ENCODE measurements at regions not wholly inside any gene's neighbourhood (a gene's known extent, or its start where the extent isn't known, plus 50 kb on each side); places are given as distances from the start of the nearest gene placed in this dataset.
A peak's percentile ranks its signal among the peaks of the same experiment; 100 is the strongest.
"Not testable (repeated sequence)": the region's sequence is repeated elsewhere in the genome, so short reads cannot be mapped to it uniquely, and the experiment has no call there.

GRCh38 chr2:145751155-145751554 is 1231.2 kb upstream of the ZEB2 start:
- Histone ChIP-seq H3K9me3 (ENCODE audit: control insufficient read depth, insufficient read depth, low read length) (no peaks in the 10 kb centered on the region), H3K36me3 (ENCODE audit: control insufficient read depth, insufficient read depth, low read length) (no peaks in the 10 kb centered on the region), H3K27ac (ENCODE audit: low read depth, low read length) (no peak overlapping the region), H3K27me3 (ENCODE audit: control insufficient read depth, insufficient read depth, low read length) (no peaks in the 10 kb centered on the region), H3K4me3 (ENCODE audit: low read depth, low read length) (no peak overlapping the region), H3K4me1 (ENCODE audit: control insufficient read depth, insufficient read depth, low read length) (peaks cover 14% of the 10 kb centered on the region)
- no CpG with 5 or more reads among the region's 1 CpG for WGBS (ENCODE audit: insufficient coverage)
- no peak for DNase-seq (ENCODE audit: low read depth in 4 of 6, low spot score in 6 of 6)

GRCh38 chr2:145750612-145751011 is 1230.7 kb upstream of the ZEB2 start:
- 67% methylated on average over 2 of the region's 4 CpGs for WGBS (ENCODE audit: insufficient coverage)
- DNase-seq (ENCODE audit: low read depth in 4 of 6, low spot score in 6 of 6), result no peak
- H3K27ac ChIP-seq (ENCODE audit: low read depth, low read length), result no peak overlapping the region
- H3K4me1 ChIP-seq (ENCODE audit: control insufficient read depth, insufficient read depth, low read length), result peaks cover 14% of the 10 kb centered on the region
- no peaks in the 10 kb centered on the region for H3K9me3 ChIP-seq (ENCODE audit: control insufficient read depth, insufficient read depth, low read length)
- no peaks in the 10 kb centered on the region for H3K36me3 ChIP-seq (ENCODE audit: control insufficient read depth, insufficient read depth, low read length)
- no peaks in the 10 kb centered on the region for H3K27me3 ChIP-seq (ENCODE audit: control insufficient read depth, insufficient read depth, low read length)
- no peak overlapping the region for H3K4me3 ChIP-seq (ENCODE audit: low read depth, low read length)

GRCh38 chr2:145750144-145750543 is 1230.2 kb upstream of the ZEB2 start:
- Histone ChIP-seq H3K27ac (ENCODE audit: low read depth, low read length) (no peak overlapping the region), H3K9me3 (ENCODE audit: control insufficient read depth, insufficient read depth, low read length) (no peaks in the 10 kb centered on the region), H3K36me3 (ENCODE audit: control insufficient read depth, insufficient read depth, low read length) (no peaks in the 10 kb centered on the region), H3K4me1 (ENCODE audit: control insufficient read depth, insufficient read depth, low read length) (peaks cover 14% of the 10 kb centered on the region), H3K4me3 (ENCODE audit: low read depth, low read length) (no peak overlapping the region), H3K27me3 (ENCODE audit: control insufficient read depth, insufficient read depth, low read length) (no peaks in the 10 kb centered on the region)
- no CpG with 5 or more reads among the region's 2 CpGs for WGBS (ENCODE audit: insufficient coverage)
- no peak for DNase-seq (ENCODE audit: low read depth in 4 of 6, low spot score in 6 of 6)

- Histone ChIP-seq H3K4me1 (ENCODE audit: control insufficient read depth, insufficient read depth, low read length) (peaks cover 14% of the 10 kb centered on the region), H3K27me3 (ENCODE audit: control insufficient read depth, insufficient read depth, low read length) (no peaks in the 10 kb centered on the region), H3K9me3 (ENCODE audit: control insufficient read depth, insufficient read depth, low read length) (no peaks in the 10 kb centered on the region), H3K27ac (ENCODE audit: low read depth, low read length) (no peak overlapping the region), H3K36me3 (ENCODE audit: control insufficient read depth, insufficient read depth, low read length) (no peaks in the 10 kb centered on the region), H3K4me3 (ENCODE audit: low read depth, low read length) (no peak overlapping the region)
- DNase-seq (ENCODE audit: low read depth in 4 of 6, low spot score in 6 of 6), result no peak
- no CpG with 5 or more reads among the region's 1 CpG for WGBS (ENCODE audit: insufficient coverage)
These were observed 1229.6 kb upstream of the ZEB2 start for GRCh38 chr2:145749556-145749955.

GRCh38 chr2:145748927-145749326 is 1229.0 kb upstream of the ZEB2 start:
- Histone ChIP-seq H3K9me3 (ENCODE audit: control insufficient read depth, insufficient read depth, low read length) (no peaks in the 10 kb centered on the region), H3K4me1 (ENCODE audit: control insufficient read depth, insufficient read depth, low read length) (peaks cover 12% of the 10 kb centered on the region), H3K27me3 (ENCODE audit: control insufficient read depth, insufficient read depth, low read length) (no peaks in the 10 kb centered on the region), H3K36me3 (ENCODE audit: control insufficient read depth, insufficient read depth, low read length) (no peaks in the 10 kb centered on the region), H3K27ac (ENCODE audit: low read depth, low read length) (peak overlapping the region; percentile 25), H3K4me3 (ENCODE audit: low read depth, low read length) (no peak overlapping the region)
- DNase-seq (ENCODE audit: low read depth in 4 of 6, low spot score in 6 of 6), result no peak
- WGBS (ENCODE audit: insufficient coverage), result 100% methylated on average over 1 of the region's 2 CpGs

- Histone ChIP-seq H3K27me3 (ENCODE audit: control insufficient read depth, insufficient read depth, low read length) (no peaks in the 10 kb centered on the region), H3K36me3 (ENCODE audit: control insufficient read depth, insufficient read depth, low read length) (no peaks in the 10 kb centered on the region), H3K4me3 (ENCODE audit: low read depth, low read length) (no peak overlapping the region), H3K4me1 (ENCODE audit: control insufficient read depth, insufficient read depth, low read length) (peaks cover 5% of the 10 kb centered on the region), H3K9me3 (ENCODE audit: control insufficient read depth, insufficient read depth, low read length) (no peaks in the 10 kb centered on the region), H3K27ac (ENCODE audit: low read depth, low read length) (peak overlapping the region; percentile 4)
- no peak for DNase-seq (ENCODE audit: low read depth in 4 of 6, low spot score in 6 of 6)
- 100% methylated on average over 5 of the region's 5 CpGs for WGBS (ENCODE audit: insufficient coverage)
These were observed 1227.8 kb upstream of the ZEB2 start for GRCh38 chr2:145747715-145748114.

GRCh38 chr2:145745387-145745721 is 1225.4 kb upstream of the ZEB2 start:
- H3K9me3 ChIP-seq (ENCODE audit: control insufficient read depth, insufficient read depth, low read length); H3K27me3 ChIP-seq (ENCODE audit: control insufficient read depth, insufficient read depth, low read length); H3K36me3 ChIP-seq (ENCODE audit: control insufficient read depth, insufficient read depth, low read length); DNase-seq (ENCODE audit: low read depth in 4 of 6, low spot score in 6 of 6); H3K4me3 ChIP-seq (ENCODE audit: low read depth, low read length); H3K4me1 ChIP-seq (ENCODE audit: control insufficient read depth, insufficient read depth, low read length); H3K27ac ChIP-seq (ENCODE audit: low read depth, low read length): not testable (repeated sequence)
- no CpG with 5 or more reads among the region's 4 CpGs for WGBS (ENCODE audit: insufficient coverage)

- Histone ChIP-seq H3K36me3 (ENCODE audit: control insufficient read depth, insufficient read depth, low read length) (no peaks in the 10 kb centered on the region), H3K9me3 (ENCODE audit: control insufficient read depth, insufficient read depth, low read length) (no peaks in the 10 kb centered on the region), H3K27me3 (ENCODE audit: control insufficient read depth, insufficient read depth, low read length) (no peaks in the 10 kb centered on the region), H3K4me1 (ENCODE audit: control insufficient read depth, insufficient read depth, low read length) (no peaks in the 10 kb centered on the region), H3K27ac (ENCODE audit: low read depth, low read length) (no peak overlapping the region), H3K4me3 (ENCODE audit: low read depth, low read length) (no peak overlapping the region)
- DNase-seq (ENCODE audit: low read depth in 4 of 6, low spot score in 6 of 6), result no peak
- WGBS (ENCODE audit: insufficient coverage), result 75% methylated on average over 3 of the region's 4 CpGs
These were observed 1224.8 kb upstream of the ZEB2 start for GRCh38 chr2:145744541-145745386.

- Histone ChIP-seq H3K4me1 (ENCODE audit: control insufficient read depth, insufficient read depth, low read length) (no peaks in the 10 kb centered on the region), H3K4me3 (ENCODE audit: low read depth, low read length) (no peak overlapping the region), H3K36me3 (ENCODE audit: control insufficient read depth, insufficient read depth, low read length) (no peaks in the 10 kb centered on the region), H3K9me3 (ENCODE audit: control insufficient read depth, insufficient read depth, low read length) (no peaks in the 10 kb centered on the region), H3K27me3 (ENCODE audit: control insufficient read depth, insufficient read depth, low read length) (no peaks in the 10 kb centered on the region), H3K27ac (ENCODE audit: low read depth, low read length) (no peak overlapping the region)
- DNase-seq (ENCODE audit: low read depth in 4 of 6, low spot score in 6 of 6), result no peak
- 83% methylated on average over 1 of the region's 2 CpGs for WGBS (ENCODE audit: insufficient coverage)
These were observed 1223.1 kb upstream of the ZEB2 start for GRCh38 chr2:145743011-145743410.

- Histone ChIP-seq H3K4me1 (ENCODE audit: control insufficient read depth, insufficient read depth, low read length) (no peaks in the 10 kb centered on the region), H3K27ac (ENCODE audit: low read depth, low read length) (no peak overlapping the region), H3K4me3 (ENCODE audit: low read depth, low read length) (no peak overlapping the region), H3K27me3 (ENCODE audit: control insufficient read depth, insufficient read depth, low read length) (no peaks in the 10 kb centered on the region), H3K36me3 (ENCODE audit: control insufficient read depth, insufficient read depth, low read length) (no peaks in the 10 kb centered on the region), H3K9me3 (ENCODE audit: control insufficient read depth, insufficient read depth, low read length) (no peaks in the 10 kb centered on the region)
- WGBS (ENCODE audit: insufficient coverage), result no CpG with 5 or more reads among the region's 1 CpG
- DNase-seq (ENCODE audit: low read depth in 4 of 6, low spot score in 6 of 6), result no peak
These were observed 1221.7 kb upstream of the ZEB2 start for GRCh38 chr2:145741636-145742035.
